Midbrain (tissue), 1 donor: ENCODE measurements at regions not wholly inside any gene's neighbourhood (a gene's known extent, or its start where the extent isn't known, plus 50 kb on each side); places are given as distances from the start of the nearest gene placed in this dataset.

Experiments
- DNase-seq: peaks from one replicate; lab custom pipeline; 2025; lab: John Stamatoyannopoulos, UW

DNA sequence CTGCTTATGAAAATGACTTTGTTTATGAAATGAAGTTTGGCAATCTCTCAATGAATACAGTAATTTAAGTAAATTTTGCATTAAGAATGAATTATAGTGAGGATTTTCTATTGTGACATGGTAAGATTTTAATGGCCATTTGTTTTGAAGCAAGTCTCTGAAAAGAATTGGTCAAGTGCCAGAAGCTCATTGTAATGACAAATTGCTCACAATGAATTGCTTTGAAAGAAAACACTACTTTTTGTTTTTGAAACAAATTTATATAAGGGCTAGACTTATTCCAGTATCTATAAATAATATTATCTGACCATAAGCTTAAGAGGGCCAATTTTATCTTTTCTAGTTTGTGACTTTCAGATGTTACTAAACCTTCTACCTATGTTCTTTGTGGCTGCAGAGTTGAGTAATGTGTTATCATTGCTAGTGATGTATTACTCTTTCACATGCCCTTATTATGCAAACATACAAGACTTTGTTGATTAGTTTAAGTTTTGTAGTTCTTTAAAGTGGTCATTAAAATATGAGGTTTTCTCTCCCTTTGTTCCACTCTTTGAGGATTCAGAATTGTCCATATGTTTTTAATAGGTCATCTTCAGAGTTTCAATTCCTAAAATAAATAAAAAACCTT is 93.0 kb upstream of the ZNF608 start:
- peak; percentile 33 for DNase-seq

DNA sequence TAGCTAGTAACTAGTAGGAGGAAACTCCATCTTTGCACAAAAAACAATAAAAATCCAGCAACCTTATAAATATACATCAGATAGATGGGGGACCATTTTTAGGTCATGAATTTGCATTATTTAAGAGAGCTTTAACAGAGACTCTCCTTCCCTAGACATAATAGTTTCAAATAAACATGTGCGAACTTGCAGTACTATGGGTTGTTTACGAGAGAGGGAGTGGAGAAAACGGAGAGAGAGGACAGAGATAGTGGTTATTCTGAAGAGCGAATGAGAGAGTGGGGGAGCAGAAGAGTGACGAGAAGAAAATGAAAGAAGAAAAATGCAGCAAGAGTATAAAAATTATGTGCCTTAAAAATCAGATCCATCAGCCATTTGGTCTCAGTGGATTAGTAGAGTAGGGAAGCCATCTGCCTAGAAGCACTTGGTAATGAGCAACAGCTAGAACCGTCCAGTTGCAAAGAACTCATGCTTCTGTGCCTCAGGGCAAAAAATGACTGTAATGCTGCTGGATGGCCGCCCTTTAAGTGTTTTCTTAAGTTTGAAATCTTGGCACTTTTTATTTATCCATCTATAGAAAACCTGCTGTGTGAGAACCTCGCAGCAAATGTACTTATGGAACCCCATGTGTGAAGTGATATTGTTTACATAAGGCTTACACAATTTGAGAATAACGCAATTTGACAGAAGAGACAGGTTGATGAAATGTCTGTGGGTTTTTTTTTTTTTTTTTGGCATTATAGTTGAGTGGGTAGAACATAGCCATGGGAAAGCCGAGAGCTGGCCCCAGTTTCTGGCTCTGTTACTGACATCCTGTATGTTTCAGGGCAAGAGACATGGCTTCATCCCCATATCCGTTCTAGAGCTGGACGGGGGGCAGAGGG is 95.6 kb upstream of the ZNF608 start:
- no peak for DNase-seq

DNA sequence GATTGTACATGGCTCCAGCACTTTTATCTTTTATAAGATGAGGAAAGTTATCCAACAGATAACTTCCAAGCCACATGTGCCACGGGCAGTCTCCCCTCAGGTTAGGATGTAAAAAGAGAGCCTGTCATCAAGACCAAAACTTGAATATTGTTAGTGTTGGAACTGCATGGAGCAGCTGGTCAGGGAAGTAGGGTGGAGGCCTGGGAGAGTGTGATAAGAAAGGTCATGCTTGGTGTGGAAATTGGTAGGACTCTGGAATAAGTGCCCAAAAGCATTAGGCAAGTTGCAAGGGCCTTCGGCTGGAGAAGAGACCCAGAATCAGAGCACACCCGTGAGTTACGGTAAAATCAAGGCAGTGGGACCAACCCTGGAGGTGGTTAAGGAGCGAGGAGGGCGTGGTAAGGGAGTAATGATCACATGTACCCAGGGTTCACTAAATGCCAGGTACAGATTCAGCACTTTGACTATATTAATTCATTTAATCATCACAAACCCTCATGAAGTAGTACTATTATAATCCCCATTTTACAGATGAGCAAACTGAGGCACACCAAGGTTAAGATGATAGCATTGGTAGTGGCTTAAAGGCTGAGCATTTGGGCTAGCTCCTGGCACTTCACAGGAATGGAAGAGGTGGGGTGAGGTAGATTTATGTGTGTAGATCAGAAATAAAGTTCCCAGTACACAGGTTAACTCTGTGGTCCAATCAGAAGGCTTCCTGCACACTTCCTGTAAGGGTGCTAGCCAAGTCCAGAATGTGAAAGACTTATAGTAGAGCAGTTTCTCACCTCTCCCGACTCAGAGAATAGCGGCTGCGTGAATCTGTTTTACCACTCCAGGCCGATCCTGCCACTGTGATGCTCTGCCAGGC is 96.5 kb upstream of the ZNF608 start:
- no peak for DNase-seq

DNA sequence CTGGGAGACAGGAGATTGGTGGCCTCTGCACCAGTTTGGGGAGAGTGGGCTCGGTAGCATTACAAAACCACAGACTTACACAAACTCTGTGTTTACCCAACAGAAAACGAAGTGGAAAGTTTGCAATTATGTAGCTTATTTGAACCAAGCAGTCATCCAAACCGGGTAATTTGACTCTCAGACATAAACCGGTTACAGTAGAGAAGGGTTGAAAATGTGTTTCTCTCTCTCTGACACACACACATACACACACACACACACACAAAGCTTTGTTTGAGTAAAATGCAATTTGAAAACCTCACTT is 97.1 kb upstream of the ZNF608 start:
- DNase-seq, result no peak

DNA sequence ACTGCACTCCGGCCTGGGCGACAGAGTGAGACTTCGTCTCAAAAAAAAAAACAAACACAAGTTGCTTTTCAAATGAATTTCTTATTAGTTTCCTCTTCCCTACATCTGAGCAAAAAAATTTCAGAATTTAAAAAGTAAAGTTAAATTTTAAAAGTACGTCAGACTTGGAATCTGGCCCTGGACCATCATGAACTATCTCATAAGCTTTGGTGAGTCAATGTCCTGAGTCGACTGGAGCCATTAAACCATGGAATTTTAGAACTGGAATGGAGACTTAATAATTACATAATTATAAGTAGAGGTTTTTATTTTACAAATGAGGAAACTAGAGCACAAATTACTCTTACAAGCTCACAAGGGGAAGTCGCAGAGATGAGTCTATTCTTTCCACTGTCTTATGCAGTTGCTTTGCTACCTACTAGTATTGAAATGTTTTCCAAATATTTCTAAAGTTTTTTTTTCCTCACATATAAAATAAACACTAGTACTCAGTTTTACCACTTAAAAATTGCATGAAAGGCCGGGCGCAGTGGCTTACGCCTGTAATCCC is 98.0 kb upstream of the ZNF608 start:
- DNase-seq, result no peak

DNA sequence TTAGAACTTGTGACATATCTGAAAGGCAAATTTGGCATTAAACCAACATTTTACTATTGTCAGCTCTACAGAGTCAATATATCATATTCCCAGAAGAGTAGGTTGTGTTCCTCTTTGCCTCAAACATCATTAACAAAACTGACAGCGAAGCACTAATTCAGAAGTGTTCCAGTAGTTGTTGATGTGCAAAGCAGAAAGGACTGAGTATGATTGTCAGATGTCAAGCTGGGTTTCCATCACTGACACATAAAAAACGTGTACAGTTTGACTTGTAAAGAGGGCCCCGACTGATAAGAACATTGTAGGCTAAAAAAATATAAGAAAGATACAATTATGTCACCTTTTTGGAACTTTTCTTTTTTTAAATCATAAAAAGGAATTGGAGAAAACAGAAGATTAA is 101.5 kb upstream of the ZNF608 start:
- no peak for DNase-seq

DNA sequence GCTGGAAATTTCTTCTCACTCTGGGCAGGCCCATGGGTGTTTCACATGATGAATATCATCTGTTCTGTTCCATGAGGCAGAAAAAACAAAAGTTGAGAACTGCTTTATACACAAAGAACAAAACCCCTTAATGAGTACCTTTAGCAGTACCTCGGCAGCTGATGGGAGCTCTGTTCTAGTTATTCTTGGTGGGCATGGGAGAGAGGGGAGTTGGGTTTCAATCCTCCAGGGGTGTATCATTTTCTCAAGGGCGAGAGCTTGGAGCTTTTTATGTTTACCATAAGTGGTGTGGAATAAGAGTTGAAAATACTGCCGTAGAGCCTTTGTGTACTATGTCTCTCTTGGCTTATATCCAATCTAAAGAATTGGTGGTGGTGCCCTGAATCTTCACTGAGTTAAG is 103.3 kb upstream of the ZNF608 start:
- DNase-seq, result no peak

DNA sequence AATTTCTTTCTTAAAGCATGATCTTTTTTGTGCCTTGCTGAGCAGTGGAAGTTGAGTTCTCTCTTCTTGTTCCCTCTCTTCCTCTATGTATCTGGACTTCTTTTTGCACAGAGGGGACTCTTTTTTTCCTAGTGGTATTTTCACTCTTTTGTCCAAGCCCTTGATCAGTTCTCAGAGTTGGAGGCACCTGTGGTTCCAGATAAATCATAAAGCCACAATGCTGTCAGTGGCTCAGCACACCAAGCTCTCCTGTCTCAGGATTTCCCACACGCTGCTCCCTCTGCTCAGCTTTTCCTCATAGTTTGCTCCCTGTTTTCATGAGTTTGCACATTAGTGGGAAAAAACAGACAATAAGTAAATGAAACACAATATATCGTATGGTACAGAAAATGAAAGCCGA is 110.3 kb upstream of the ZNF608 start:
- no peak for DNase-seq

DNA sequence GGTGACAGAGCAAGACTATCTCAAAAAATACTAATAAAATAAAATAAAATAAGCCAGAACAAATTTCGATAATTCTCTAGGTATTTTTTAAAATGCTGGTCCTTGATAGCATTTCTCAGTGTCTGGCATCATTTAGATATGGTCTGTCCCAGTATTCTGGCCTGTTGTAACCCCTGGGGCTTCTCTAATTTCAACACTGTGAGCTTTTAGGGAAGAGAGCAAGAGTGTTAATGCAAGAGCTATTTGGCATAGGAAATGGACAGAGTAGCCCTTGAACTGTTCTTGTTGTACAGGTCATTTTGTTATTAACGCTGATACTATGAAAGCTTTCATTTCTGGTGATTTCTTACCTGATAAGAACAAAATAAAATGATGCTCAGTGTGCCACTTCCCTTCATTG is 112.2 kb upstream of the ZNF608 start:
- DNase-seq, result no peak

DNA sequence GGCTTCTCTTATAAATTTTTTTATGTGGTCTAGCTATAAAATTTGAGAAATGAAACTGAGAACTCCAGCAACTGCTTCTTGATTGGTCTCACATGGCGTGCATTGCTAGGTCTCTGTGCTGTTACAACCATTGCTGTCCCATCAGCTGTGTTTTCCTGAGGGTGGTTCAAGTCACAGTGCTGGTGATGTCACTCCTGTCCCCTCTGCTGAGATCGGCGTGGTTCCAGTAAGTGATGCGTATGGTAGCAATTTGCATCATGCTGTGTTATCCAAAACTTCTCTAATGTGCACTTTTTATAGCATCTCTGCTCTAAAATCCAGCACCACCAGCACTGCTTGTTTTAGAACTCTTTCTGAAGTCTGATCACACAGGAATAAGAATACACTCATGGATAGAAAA is 112.6 kb upstream of the ZNF608 start:
- no peak for DNase-seq

DNA sequence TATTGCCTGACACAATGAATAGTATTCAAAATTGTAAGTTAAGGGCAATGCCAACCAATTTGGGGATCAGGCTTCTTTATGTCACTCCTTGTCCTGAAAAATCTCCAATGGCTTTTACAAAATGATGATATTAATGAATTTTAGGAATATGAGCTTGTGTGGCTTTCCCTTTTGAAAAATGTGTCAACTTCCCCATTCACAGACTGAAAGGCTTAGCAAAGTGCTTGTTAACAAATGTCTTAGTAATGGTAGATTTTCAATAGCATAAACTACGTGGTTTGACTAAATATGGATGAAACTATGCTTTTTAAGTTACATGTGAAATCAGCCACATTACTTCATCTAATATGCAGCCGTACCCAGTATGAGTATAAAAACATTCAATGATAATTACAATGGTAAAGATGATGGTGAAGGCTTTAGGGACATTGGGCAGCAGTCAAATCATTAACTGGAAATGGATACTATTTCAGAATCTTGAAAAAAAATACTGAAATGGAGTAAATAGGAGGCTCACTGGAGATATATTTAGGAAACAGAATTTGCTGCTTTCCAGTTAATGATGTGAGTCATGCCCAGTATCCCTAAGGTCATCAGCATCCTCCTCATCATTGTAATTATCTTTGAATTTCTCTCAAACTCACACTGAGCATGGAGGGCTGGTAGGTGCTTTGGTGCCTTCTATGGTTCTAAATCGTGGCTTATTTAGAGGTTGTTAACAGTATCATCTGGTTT is 113.3 kb upstream of the ZNF608 start:
- DNase-seq, result no peak

DNA sequence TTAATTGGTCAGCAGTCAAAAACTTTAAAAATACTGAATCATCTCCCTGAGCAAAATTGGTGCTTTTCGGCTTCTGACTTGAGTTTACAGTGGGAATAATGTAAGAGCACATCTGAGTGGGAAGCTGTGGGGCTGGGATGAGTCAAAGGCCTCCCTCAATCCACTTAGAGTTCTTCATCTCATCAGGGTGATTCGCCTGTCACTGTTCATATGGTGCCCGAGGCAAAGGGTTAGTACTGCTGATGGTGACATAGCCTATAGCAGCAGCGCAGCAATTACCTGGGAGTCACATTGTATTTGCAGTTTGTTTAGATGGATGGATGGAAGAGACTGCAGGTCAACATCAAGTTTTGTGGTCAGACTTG is 113.8 kb upstream of the ZNF608 start:
- no peak for DNase-seq

DNA sequence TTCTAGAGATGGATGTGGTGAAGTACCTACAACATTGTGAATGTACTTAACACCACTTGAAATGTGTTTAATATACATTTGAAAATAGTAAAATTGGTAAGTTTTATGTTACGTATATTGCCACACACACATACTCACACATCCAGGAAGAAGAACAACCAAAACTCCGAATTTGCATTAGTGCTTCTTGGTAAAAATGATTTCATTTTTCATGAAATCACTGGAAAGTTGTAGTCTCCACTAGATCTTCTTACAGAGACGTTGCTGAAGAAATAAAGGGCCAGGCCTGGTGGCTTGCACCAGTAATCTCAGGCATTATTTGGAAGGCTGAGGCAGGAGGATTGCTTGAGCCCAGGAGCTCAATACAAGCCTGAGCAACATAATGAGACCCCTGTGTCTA is 118.6 kb upstream of the ZNF608 start:
- no peak for DNase-seq

DNA sequence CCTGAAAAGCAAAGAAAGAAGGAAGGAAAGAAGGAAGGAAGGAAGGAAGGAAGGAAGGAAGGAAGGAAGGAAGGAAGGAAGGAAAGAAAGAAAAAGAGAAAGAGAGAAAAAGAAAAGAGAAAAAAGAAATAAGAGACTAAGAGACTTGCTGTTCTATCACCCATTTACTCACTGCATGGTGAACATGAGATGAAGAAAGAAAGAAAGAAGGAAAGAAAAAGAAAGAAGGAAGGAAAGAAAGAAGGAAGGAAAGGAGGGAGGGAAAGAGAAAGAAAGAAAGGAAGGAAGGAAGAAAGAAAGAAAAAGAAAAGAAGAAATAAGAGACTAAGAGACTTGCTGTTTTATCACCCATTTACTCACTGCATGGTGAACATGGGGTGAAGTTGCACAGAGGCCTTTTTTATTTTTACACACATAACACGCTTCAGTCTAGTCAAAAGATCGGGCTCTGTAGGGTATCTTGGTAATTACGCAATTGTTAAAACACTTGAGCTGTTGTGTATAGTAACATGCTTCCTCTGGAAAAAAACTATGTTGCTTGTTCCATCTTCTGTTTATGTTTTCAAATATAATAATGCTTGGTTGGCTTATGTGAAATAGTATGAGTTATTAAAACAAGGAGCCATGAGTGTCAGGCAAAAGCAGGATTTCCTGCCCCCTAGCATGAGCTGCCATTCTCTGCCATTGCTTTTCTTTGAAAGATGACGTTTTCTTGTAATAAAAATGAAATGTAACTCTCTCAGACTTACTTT is 119.3 kb upstream of the ZNF608 start:
- no peak for DNase-seq

DNA sequence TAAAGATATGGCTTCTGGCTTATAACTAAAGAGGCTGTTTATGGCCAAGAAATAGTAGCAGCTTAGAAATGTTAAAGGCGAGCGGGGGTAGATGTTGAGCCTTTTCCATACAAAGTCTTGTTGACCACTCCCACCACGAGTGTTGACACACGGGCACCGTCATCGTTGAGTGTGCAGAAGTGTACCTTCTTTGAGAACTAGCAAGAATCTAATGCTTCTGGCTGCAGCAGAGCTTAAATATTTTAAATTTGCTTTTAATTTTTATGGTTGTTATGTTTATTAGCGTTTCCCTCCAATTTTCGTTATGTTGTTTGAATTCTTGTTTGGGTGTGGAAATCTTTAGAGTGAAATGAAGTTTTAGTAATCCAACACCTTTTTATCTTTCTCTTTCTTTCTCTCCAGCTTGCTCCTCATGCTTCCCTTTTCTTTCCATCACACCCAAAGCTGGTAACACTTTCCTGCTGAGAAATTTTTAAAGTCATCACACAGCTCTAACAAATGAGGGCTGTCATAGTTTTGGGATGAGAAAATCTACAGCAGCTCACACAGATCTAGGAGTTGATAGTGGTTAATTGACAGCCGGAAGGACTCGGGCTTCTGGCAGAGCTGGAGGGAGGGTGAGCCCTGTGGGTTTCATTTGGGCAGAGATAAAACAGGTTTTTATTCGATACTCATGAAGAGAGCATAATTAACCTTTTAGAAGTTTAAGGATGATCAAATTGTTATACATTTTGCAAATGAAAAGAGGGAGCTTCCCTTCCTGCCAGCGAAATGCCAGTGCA is 120.1 kb upstream of the ZNF608 start:
- DNase-seq, result no peak

DNA sequence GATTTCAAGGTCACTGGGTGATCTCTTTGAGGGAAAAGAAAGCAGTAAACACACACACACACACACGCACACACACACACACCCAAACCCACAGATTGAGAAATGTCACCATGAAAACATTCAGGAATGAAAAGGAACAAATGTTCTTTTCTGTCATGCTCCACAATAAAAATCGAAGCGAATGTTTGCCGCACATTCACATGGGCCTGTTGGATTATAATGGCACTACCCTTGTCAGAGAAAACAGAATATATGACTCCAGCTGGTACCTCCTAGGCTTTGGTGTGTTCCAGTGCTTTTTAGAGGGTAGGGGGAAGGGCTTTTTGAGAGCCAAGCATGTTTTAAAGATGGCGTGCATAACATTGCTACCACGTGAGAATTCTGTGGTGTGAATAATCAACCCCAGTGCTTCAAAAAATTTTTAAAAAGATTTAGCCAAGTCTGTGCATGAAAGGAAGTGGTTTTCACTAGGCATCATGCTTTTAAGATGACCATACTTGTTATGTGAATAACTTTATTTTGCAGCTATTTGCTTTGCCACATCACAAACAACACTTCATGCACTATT is 120.8 kb upstream of the ZNF608 start:
- DNase-seq, result no peak

DNA sequence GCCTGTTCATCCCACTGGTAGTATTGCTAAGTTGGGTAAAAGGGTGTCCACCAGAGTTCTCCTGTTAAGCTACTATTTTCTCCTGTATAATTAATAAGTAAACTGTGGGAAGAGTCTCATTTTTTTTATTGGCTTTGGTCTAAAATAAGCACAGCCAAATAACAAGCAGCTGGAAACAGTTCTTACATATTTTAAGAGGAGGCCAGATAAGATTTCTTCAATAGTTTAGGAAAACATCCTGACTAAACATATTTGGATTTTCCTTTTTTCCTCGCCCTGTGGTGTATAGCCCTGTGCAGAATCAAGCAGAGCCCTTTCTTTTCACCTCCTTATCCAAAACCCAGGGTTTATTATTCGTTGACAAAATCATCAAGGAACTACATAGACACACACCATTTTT is 122.2 kb upstream of the ZNF608 start:
- no peak for DNase-seq

DNA sequence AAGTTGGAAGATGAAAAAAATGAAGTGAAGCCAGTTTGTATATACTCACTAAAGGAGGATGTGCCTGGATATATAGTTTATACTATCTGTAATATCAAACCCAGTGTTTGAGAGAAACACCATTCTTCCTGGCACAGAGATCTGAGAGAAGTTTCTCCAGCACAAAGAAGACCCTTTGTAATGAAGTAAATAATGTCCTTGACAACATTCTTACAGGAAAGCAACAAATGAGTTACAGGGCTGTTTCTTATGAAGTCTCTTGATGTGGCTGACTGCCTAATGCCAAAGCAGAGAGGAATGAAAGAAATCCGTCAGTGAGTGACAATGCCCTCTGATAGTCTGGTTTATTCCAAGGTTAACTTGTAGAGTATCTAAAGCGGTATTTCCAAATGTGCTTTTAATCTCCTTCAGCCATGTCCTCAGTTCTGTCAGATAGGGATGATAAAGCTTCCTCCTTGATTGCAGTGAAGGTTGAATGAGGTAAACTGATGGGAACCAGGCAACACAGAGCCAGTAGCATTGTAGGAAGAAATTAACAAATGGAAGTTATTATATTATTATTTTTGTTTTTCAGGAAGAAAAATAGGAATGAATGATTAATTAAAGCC is 123.1 kb upstream of the ZNF608 start:
- DNase-seq, result no peak

DNA sequence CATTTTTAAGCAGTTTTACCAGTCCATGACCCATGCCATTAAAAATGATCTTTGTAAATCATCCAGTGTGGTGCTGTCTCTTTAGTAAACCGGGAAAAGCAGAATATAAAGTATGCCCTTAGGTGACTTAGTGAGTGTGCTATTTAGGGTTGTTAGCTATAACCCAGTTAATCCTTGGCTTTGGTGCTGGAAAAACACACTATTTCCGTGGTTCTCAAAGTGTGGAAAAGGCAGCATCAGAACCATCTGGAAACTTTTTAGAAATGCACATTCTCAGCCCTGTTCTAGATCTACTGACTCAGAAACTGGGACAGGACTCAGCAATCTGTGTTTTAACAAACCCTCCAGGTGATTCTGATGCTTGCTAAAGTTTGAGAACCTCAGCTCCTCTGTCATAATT is 123.6 kb upstream of the ZNF608 start:
- DNase-seq, result no peak

DNA sequence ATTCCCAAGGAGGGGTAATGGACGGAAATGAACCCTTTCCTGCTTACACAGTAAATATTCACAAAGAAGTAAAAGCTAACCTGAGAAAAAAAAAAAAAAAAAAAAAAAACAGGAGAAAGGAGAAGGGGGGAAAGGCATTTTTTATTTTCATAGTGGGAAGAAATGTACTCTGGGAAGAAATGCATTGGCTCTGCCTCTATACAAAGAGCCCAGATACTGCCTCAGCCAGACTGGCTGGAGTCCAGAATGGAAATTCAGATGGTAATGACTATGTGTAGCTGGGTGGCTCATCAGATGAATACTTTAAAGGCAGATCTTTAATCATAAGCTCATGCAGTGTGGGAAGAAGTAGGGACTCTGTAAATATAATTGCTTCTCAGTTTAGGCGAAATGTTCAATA is 124.9 kb upstream of the ZNF608 start:
- DNase-seq, result no peak
